H9 (cell line): ENCODE measurements at regions not wholly inside any gene's neighbourhood (a gene's known extent, or its start where the extent isn't known, plus 50 kb on each side); places are given as distances from the start of the nearest gene placed in this dataset.
A peak's percentile ranks its signal among the peaks of the same experiment; 100 is the strongest.
"Not testable (repeated sequence)": the region's sequence is repeated elsewhere in the genome, so short reads cannot be mapped to it uniquely, and the experiment has no call there.

Experiments used
- DNase-seq: peaks from one replicate; pipeline ENCODE4 v3.0.0-alpha.2; 2017
- H2AFZ ChIP-seq: one replicate; pipeline ENCODE4 v1.6.1; 2013; ENCODE audit warnings: mild to moderate bottlenecking, low read length, control low read depth, moderate library complexity
- H2AK5ac ChIP-seq: 2 replicates; pipeline ENCODE4 v1.6.1; 2013; ENCODE audit warnings: low read length, control low read depth, mixed read lengths; ENCODE audit not compliant: insufficient read length
- H2BK120ac ChIP-seq: one replicate; pipeline ENCODE4 v1.6.1; 2013; ENCODE audit warnings: low read depth, mild to moderate bottlenecking, low read length, control low read depth, inconsistent platforms; ENCODE audit not compliant: poor library complexity, severe bottlenecking
- H2BK12ac ChIP-seq: 2 replicates; pipeline ENCODE4 v1.6.1; 2013; ENCODE audit warnings: low read length, control low read depth, mixed read lengths, low read depth; ENCODE audit not compliant: insufficient read length
- H2BK15ac ChIP-seq: 2 replicates; pipeline ENCODE4 v1.6.1; 2013; ENCODE audit warnings: low read depth, low read length, control low read depth
- H2BK20ac ChIP-seq: one replicate; pipeline ENCODE4 v1.6.1; 2013; ENCODE audit warnings: low read depth, mild to moderate bottlenecking, low read length, control low read depth, inconsistent platforms; ENCODE audit not compliant: poor library complexity, severe bottlenecking
- H2BK5ac ChIP-seq: 2 replicates; pipeline ENCODE4 v1.6.1; 2013; ENCODE audit warnings: low read length, control low read depth, mixed read lengths; ENCODE audit not compliant: insufficient read length
- H3K14ac ChIP-seq: 2 replicates; pipeline ENCODE4 v1.6.1; 2013; ENCODE audit warnings: low read length, control low read depth; ENCODE audit not compliant: insufficient read depth
- H3K18ac ChIP-seq: 2 replicates; pipeline ENCODE4 v1.6.1; 2013; ENCODE audit warnings: low read depth, mild to moderate bottlenecking, mixed read lengths, low read length, control low read depth; ENCODE audit not compliant: insufficient read length
- H3K23ac ChIP-seq: 2 replicates; pipeline ENCODE4 v1.6.1; 2013; ENCODE audit warnings: low read length, control low read depth, mixed read lengths, low read depth; ENCODE audit not compliant: insufficient read length
- H3K23me2 ChIP-seq: 2 replicates; pipeline ENCODE4 v1.6.1; 2013; ENCODE audit warnings: low read depth, mild to moderate bottlenecking, mixed read lengths, low read length, control low read depth; ENCODE audit not compliant: insufficient read length, poor library complexity, severe bottlenecking
- H3K27ac ChIP-seq: 2 replicates; pipeline ENCODE4 v1.5.1; 2013; ENCODE audit warnings: low read length, control low read depth, mixed read lengths, low read depth; ENCODE audit not compliant: insufficient read length
- H3K27me3 ChIP-seq: 2 replicates; pipeline ENCODE4 v1.6.1; 2013; ENCODE audit warnings: low read length, control low read depth, inconsistent platforms; ENCODE audit not compliant: insufficient read depth
- H3K4ac ChIP-seq: 2 replicates; pipeline ENCODE4 v1.6.1; 2013; ENCODE audit warnings: low read depth, mild to moderate bottlenecking, control low read depth, inconsistent platforms, low read length, moderate library complexity
- H3K4me1 ChIP-seq: 2 replicates; pipeline ENCODE4 v1.6.1; 2013; ENCODE audit warnings: low read length, control low read depth, inconsistent platforms; ENCODE audit not compliant: insufficient read depth
- H3K4me2 ChIP-seq: 2 replicates; pipeline ENCODE4 v1.6.1; 2013; ENCODE audit warnings: low read length, control low read depth, mixed read lengths; ENCODE audit not compliant: insufficient read length, insufficient read depth
- H3K56ac ChIP-seq: 2 replicates; pipeline ENCODE4 v1.6.1; 2013; ENCODE audit warnings: low read depth, mild to moderate bottlenecking, mixed read lengths, low read length, control low read depth; ENCODE audit not compliant: insufficient read length
- H3K79me1 ChIP-seq: 2 replicates; pipeline ENCODE4 v1.6.1; 2013; ENCODE audit warnings: low read depth, mild to moderate bottlenecking, moderate library complexity, low read length, control low read depth, inconsistent platforms; ENCODE audit not compliant: insufficient read depth, poor library complexity, severe bottlenecking
- H3K79me2 ChIP-seq: 2 replicates; pipeline ENCODE4 v1.6.1; 2013; ENCODE audit warnings: low read length, control low read depth, inconsistent platforms; ENCODE audit not compliant: insufficient read depth
- H3K9ac ChIP-seq: 2 replicates; pipeline ENCODE4 v1.6.1; 2013; ENCODE audit warnings: low read length, control low read depth, mixed read lengths; ENCODE audit not compliant: insufficient read length; ENCODE audit errors: extremely low read depth
- H3K9me3 ChIP-seq: one replicate; pipeline ENCODE4 v1.6.1; 2013; ENCODE audit warnings: low read depth, low read length, inconsistent platforms; ENCODE audit not compliant: control insufficient read depth
- H3T11ph ChIP-seq: one replicate; pipeline ENCODE4 v1.6.1; 2013; ENCODE audit warnings: mild to moderate bottlenecking, low read length, control low read depth, inconsistent platforms
- H4K20me1 ChIP-seq: one replicate; pipeline ENCODE4 v1.6.1; 2013; ENCODE audit not compliant: control insufficient read depth, insufficient read length, insufficient read depth
- H4K5ac ChIP-seq: 2 replicates; pipeline ENCODE4 v1.6.1; 2013; ENCODE audit warnings: low read depth, mild to moderate bottlenecking, mixed read lengths, low read length, control low read depth; ENCODE audit not compliant: insufficient read length
- H4K8ac ChIP-seq: replicated peaks from 2 replicates; pipeline ENCODE4 v1.6.1; 2013; ENCODE audit warnings: low read length, control low read depth, mixed read lengths, low read depth; ENCODE audit not compliant: insufficient read length
- H4K91ac ChIP-seq: 2 replicates; pipeline ENCODE4 v1.6.1; 2013; ENCODE audit warnings: low read depth, mild to moderate bottlenecking, moderate library complexity, mixed read lengths, low read length, control low read depth; ENCODE audit not compliant: insufficient read length
- H3K27ac Mint-ChIP-seq, 3 experiments: 2 replicates in 2 of 3; 3 replicates in 1 of 3; pipeline ENCODE4 v1.8.0; 2020 to 2021; ENCODE audit warnings: mixed read lengths in 3 of 3, mild to moderate bottlenecking in 1 of 3, moderate library complexity in 1 of 3
- H3K27me3 Mint-ChIP-seq: 2 replicates; pipeline ENCODE4 v1.8.0; 2021; ENCODE audit warnings: low read depth, mild to moderate bottlenecking, moderate library complexity, mixed read lengths
- H3K36me3 Mint-ChIP-seq, 3 experiments: 2 replicates in 2 of 3; 3 replicates in 1 of 3; pipeline ENCODE4 v1.8.0; 2020 to 2021; ENCODE audit warnings: low read depth in 3 of 3, mixed read lengths in 3 of 3; ENCODE audit not compliant: insufficient read depth in 1 of 3
- H3K4me1 Mint-ChIP-seq, 2 experiments: 2 replicates each; pipeline ENCODE4 v1.8.0; 2020; ENCODE audit warnings: mixed read lengths in 2 of 2
- H3K4me3 Mint-ChIP-seq, 2 experiments: 2 replicates in 1 of 2; 3 replicates in 1 of 2; pipeline ENCODE4 v1.8.0; 2020 to 2021; ENCODE audit warnings: mild to moderate bottlenecking in 2 of 2, mixed read lengths in 2 of 2, moderate library complexity in 1 of 2
- H3K9me3 Mint-ChIP-seq, 2 experiments: 2 replicates in 1 of 2; 3 replicates in 1 of 2; pipeline ENCODE4 v1.8.0; 2020; ENCODE audit warnings: mild to moderate bottlenecking in 2 of 2, mixed read lengths in 2 of 2, moderate library complexity in 1 of 2
- WGBS: extraction: QIAGEN DNeasy Blood & Tissue Kit; methylation state at CpG from one replicate; pipeline ENCODE4 v1.1.7; 2013; ENCODE audit warnings: missing lambda C conversion rate, low lambda C conversion rate, mixed read lengths; ENCODE audit not compliant: insufficient read length; ENCODE audit errors: extremely low coverage; 5-methylcytosine and 5-hydroxymethylcytosine counted together

DNA sequence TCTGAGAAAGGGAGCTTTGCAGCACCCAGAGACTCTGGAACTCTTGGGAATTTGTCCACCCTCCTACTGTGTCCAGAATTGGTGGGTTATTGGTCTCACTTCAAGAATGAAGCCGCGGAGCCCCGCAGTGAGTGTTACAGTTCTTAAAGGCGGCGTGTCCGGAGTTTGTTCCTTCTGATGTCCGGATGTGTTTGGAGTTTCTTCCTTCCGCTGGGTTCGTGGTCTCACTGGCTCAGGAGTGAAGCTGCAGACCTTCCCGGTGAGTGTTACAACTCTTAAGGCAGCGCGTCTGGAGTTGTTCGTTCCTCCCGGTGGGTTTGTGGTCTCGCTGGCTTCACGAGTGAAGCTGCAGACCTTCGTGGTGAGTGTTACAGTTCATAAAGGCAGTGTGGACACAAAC is 824.7 kb downstream of the LRRTM4 start:
- H2AFZ ChIP-seq, H2BK120ac ChIP-seq, DNase-seq, H3K27ac ChIP-seq, H3T11ph ChIP-seq, H2BK12ac ChIP-seq, H3K27me3 ChIP-seq, H3K36me3 Mint-ChIP-seq, H3K4ac ChIP-seq, H3K9me3 ChIP-seq, H3K23me2 ChIP-seq, H4K91ac ChIP-seq, H3K79me1 ChIP-seq, H3K4me1 Mint-ChIP-seq, H3K14ac ChIP-seq, H3K27me3 Mint-ChIP-seq, H3K9ac ChIP-seq, H3K23ac ChIP-seq, H2BK5ac ChIP-seq, H3K4me2 ChIP-seq, H2BK20ac ChIP-seq, H3K4me3 Mint-ChIP-seq, H2BK15ac ChIP-seq, H3K9me3 Mint-ChIP-seq, H3K56ac ChIP-seq, H3K79me2 ChIP-seq, H3K4me1 ChIP-seq, H4K20me1 ChIP-seq, H4K5ac ChIP-seq, H2AK5ac ChIP-seq, H4K8ac ChIP-seq, H3K18ac ChIP-seq: not testable (repeated sequence)
- WGBS = no CpG with 5 or more reads among the region's 17 CpGs
- H3K27ac Mint-ChIP-seq = 0 out of 7 replicates have a peak overlapping the region, but pooled peaks of 1 of the 3 experiments have one; percentile 27
